Activated CD4-positive, CD25-positive, alpha-beta regulatory T cell treated with anti-CD3 and anti-CD28 coated beads, Interleukin-2, amount 50 U/mL, for 16 hours (primary cell): ENCODE measurements at regions not wholly inside any gene's neighbourhood (a gene's known extent, or its start where the extent isn't known, plus 50 kb on each side); places are given as distances from the start of the nearest gene placed in this dataset.

ENCODE experiments used
- DNase-seq: peaks from one replicate; pipeline ENCODE4 v3.0.0-alpha.2; 2020; ENCODE audit warnings: low read depth, low spot score

- DNase-seq: no peak
Measured at GRCh38 chr1:97986041-97987005, 65.5 kb upstream of the DPYD start.

- DNase-seq: no peak
Measured at GRCh38 chr1:97983126-97983525, 62.3 kb upstream of the DPYD start.

- DNase-seq: no peak
Measured at GRCh38 chr1:97980530-97980929, 59.7 kb upstream of the DPYD start.

DNA sequence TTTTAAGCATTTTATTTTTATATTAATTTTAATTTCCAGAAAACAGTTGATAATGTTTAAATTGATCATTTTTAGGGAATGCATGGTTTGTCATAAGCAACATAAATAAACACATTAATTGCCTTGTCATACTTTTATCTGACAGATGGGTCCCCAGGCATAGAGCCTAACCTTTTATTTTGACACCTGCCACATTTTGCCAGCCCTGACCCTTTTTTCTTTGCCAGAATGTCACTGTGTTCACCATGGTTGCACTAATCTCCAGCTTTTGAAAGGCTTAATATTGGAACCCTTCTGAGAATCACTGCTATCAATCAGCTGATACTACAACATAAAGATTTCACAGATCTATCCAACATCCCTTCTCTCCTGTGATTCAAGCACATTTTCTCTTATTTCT is 56.0 kb upstream of the DPYD start:
- no peak for DNase-seq
